ENCODE measurements at regions not wholly inside any gene's neighbourhood (a gene's known extent, or its start where the extent isn't known, plus 50 kb on each side); places are given as distances from the start of the nearest gene placed in this dataset.
A peak's percentile ranks its signal among the peaks of the same experiment; 100 is the strongest.

- in situ Hi-C loops (cut with HindIII; ENCODE audit: low sequenced_read_pairs): no loop called here
- peak; percentile 44 for DNase-seq (ENCODE audit: low spot score)
Measured at GRCh38 chr15:38864827-38865581, 300.4 kb upstream of the RASGRP1 start.

GRCh38 chr15:38867556-38867955 lies 302.9 kb upstream of the RASGRP1 start:
- DNase-seq (ENCODE audit: low spot score): no peak
- in situ Hi-C loops (cut with HindIII; ENCODE audit: low sequenced_read_pairs): no loop called here

GRCh38 chr15:38868326-38869114 lies 303.9 kb upstream of the RASGRP1 start:
- DNase-seq (ENCODE audit: low spot score): no peak
- in situ Hi-C loops (cut with HindIII; ENCODE audit: low sequenced_read_pairs): no loop called here

- no peak for DNase-seq (ENCODE audit: low spot score)
- in situ Hi-C loops (cut with HindIII; ENCODE audit: low sequenced_read_pairs): no loop called here
Measured at GRCh38 chr15:38871638-38872037, 307.0 kb upstream of the RASGRP1 start.

GRCh38 chr15:38872732-38873131 lies 308.1 kb upstream of the RASGRP1 start:
- in situ Hi-C loops (cut with HindIII; ENCODE audit: low sequenced_read_pairs): no loop called here

GRCh38 chr15:38873158-38873557 lies 308.5 kb upstream of the RASGRP1 start:
- in situ Hi-C loops (cut with HindIII; ENCODE audit: low sequenced_read_pairs): no loop called here
- DNase-seq (ENCODE audit: low spot score): no peak

More at GRCh38 chr15:38872732-38873131, 308.1 kb upstream of the RASGRP1 start:
- DNase-seq (ENCODE audit: low spot score): no peak

- in situ Hi-C loops (cut with HindIII; ENCODE audit: low sequenced_read_pairs): no loop called here
- DNase-seq (ENCODE audit: low spot score): no peak
Measured at GRCh38 chr15:38874464-38874863, 309.9 kb upstream of the RASGRP1 start.

- in situ Hi-C loops (cut with HindIII; ENCODE audit: low sequenced_read_pairs): no loop called here
- DNase-seq (ENCODE audit: low spot score): no peak
Measured at GRCh38 chr15:38876211-38876610, 311.6 kb upstream of the RASGRP1 start.

- in situ Hi-C loops (cut with HindIII; ENCODE audit: low sequenced_read_pairs): no loop called here
- DNase-seq (ENCODE audit: low spot score): no peak
Measured at GRCh38 chr15:38876621-38877020, 312.0 kb upstream of the RASGRP1 start.

GRCh38 chr15:38877471-38877870 lies 312.9 kb upstream of the RASGRP1 start:
- DNase-seq (ENCODE audit: low spot score): peak; percentile 95
- in situ Hi-C loops (cut with HindIII; ENCODE audit: low sequenced_read_pairs): no loop called here

GRCh38 chr15:38878026-38878425 lies 313.4 kb upstream of the RASGRP1 start:
- no peak for DNase-seq (ENCODE audit: low spot score)
- in situ Hi-C loops (cut with HindIII; ENCODE audit: low sequenced_read_pairs): no loop called here

- in situ Hi-C loops (cut with HindIII; ENCODE audit: low sequenced_read_pairs): no loop called here
- DNase-seq (ENCODE audit: low spot score): peak; percentile 78
Measured at GRCh38 chr15:38878926-38879325, 314.3 kb upstream of the RASGRP1 start.

- in situ Hi-C loops (cut with HindIII; ENCODE audit: low sequenced_read_pairs): no loop called here
- no peak for DNase-seq (ENCODE audit: low spot score)
Measured at GRCh38 chr15:38879909-38880471, 315.4 kb upstream of the RASGRP1 start.

- in situ Hi-C loops (cut with HindIII; ENCODE audit: low sequenced_read_pairs): no loop called here
- no peak for DNase-seq (ENCODE audit: low spot score)
Measured at GRCh38 chr15:38882221-38882620, 317.6 kb upstream of the RASGRP1 start.

GRCh38 chr15:38883987-38884386 lies 319.4 kb upstream of the RASGRP1 start:
- DNase-seq (ENCODE audit: low spot score): peak; percentile 75
- in situ Hi-C loops (cut with HindIII; ENCODE audit: low sequenced_read_pairs): no loop called here

- in situ Hi-C loops (cut with HindIII; ENCODE audit: low sequenced_read_pairs): no loop called here
Measured at GRCh38 chr15:38885001-38885400, 320.4 kb upstream of the RASGRP1 start.

GRCh38 chr15:38885471-38885952 lies 320.9 kb upstream of the RASGRP1 start:
- no peak for DNase-seq (ENCODE audit: low spot score)
- in situ Hi-C loops (cut with HindIII; ENCODE audit: low sequenced_read_pairs): no loop called here

More at GRCh38 chr15:38885001-38885400, 320.4 kb upstream of the RASGRP1 start:
- no peak for DNase-seq (ENCODE audit: low spot score)

GRCh38 chr15:38886315-38887163 lies 321.9 kb upstream of the RASGRP1 start:
- in situ Hi-C loops (cut with HindIII; ENCODE audit: low sequenced_read_pairs): no loop called here
- no peak for DNase-seq (ENCODE audit: low spot score)

GRCh38 chr15:38888701-38889221 lies 324.1 kb upstream of the RASGRP1 start:
- DNase-seq (ENCODE audit: low spot score): no peak
- in situ Hi-C loops (cut with HindIII; ENCODE audit: low sequenced_read_pairs): no loop called here

Data from G401 (cell line).